Lower lobe of right lung (tissue), 2 donors: ENCODE measurements at regions not wholly inside any gene's neighbourhood (a gene's known extent, or its start where the extent isn't known, plus 50 kb on each side); places are given as distances from the start of the nearest gene placed in this dataset.
"Not testable (repeated sequence)": the region's sequence is repeated elsewhere in the genome, so short reads cannot be mapped to it uniquely, and the experiment has no call there.

ENCODE experiments used
- ATAC-seq, 2 donors: fragments of 200-7000 bp; cut with Tn5 transposase; one replicate each; pipeline ENCODE4 v1.9.1; 2020 to 2022; ENCODE audit warnings: mild to moderate bottlenecking in 2 of 2, moderate library complexity in 2 of 2
- DNase-seq: peaks from one replicate; pipeline ENCODE4 v3.0.0-alpha.2; 2020
- H3K27ac ChIP-seq: fragments of 200-600 bp; one replicate; pipeline ENCODE4 v1.8.0; 2022
- H3K27me3 ChIP-seq: fragments of 200-600 bp; one replicate; pipeline ENCODE4 v1.8.0; 2022; ENCODE audit warnings: low read depth
- H3K36me3 ChIP-seq: fragments of 200-600 bp; one replicate; pipeline ENCODE4 v1.8.0; 2022; ENCODE audit warnings: mild to moderate bottlenecking
- H3K4me1 ChIP-seq: fragments of 200-600 bp; one replicate; pipeline ENCODE4 v1.8.0; 2022
- H3K4me3 ChIP-seq: fragments of 200-600 bp; one replicate; pipeline ENCODE4 v1.8.0; 2022; ENCODE audit warnings: mild to moderate bottlenecking
- H3K9me3 ChIP-seq: fragments of 200-600 bp; one replicate; pipeline ENCODE4 v1.8.0; 2022
- CTCF ChIP-seq: fragments of 200-600 bp; IDR thresholded peaks from one replicate; pipeline ENCODE4 v1.8.0; 2022; ENCODE audit warnings: antibody characterized with exemption, mild to moderate bottlenecking
- intact Hi-C: fragments of 100-400 bp; cut with DNase I; formaldehyde crosslinking; loops from one replicate; pipeline ENCODE4 v1.11.0; 2022
- donor health status: DM: no; HTN: yes; CAD: no; lungs with severe emphysema.

- Histone ChIP-seq H3K36me3 (no peaks in the 10 kb centered on the region), H3K4me3 (no peak overlapping the region), H3K27ac (no peak overlapping the region), H3K9me3 (no peaks in the 10 kb centered on the region), H3K27me3 (no peaks in the 10 kb centered on the region), H3K4me1 (no peaks in the 10 kb centered on the region)
- no peak for ATAC-seq
- intact Hi-C loops: no loop called here
- TF ChIP-seq CTCF: no peak
- no peak for DNase-seq
Observed at GRCh38 chr5:145449794-145450193, 385.3 kb downstream of the PRELID2 start.

GRCh38 chr5:145446875-145447274 is 388.3 kb downstream of the PRELID2 start:
- H3K9me3 ChIP-seq, H3K4me3 ChIP-seq, intact Hi-C loops, ATAC-seq, H3K36me3 ChIP-seq, H3K27ac ChIP-seq, H3K4me1 ChIP-seq, H3K27me3 ChIP-seq, DNase-seq: not testable (repeated sequence)

- TF ChIP-seq CTCF: no peak
- DNase-seq: no peak
- intact Hi-C loops: no loop called here
Observed at GRCh38 chr5:145446412-145446811, 388.7 kb downstream of the PRELID2 start.

GRCh38 chr5:145445027-145445426 is 390.1 kb downstream of the PRELID2 start:
- Histone ChIP-seq H3K27me3 (no peaks in the 10 kb centered on the region), H3K36me3 (no peaks in the 10 kb centered on the region), H3K27ac (no peak overlapping the region), H3K9me3 (no peaks in the 10 kb centered on the region), H3K4me3 (no peak overlapping the region), H3K4me1 (no peaks in the 10 kb centered on the region)
- DNase-seq: no peak
- TF ChIP-seq CTCF: no peak
- no peak for ATAC-seq
- intact Hi-C loops: no loop called here

More at GRCh38 chr5:145446412-145446811, 388.7 kb downstream of the PRELID2 start:
- Histone ChIP-seq H3K27me3 (no peaks in the 10 kb centered on the region), H3K4me3 (no peak overlapping the region), H3K27ac (no peak overlapping the region), H3K4me1 (no peaks in the 10 kb centered on the region), H3K9me3 (no peaks in the 10 kb centered on the region), H3K36me3 (no peaks in the 10 kb centered on the region)
- no peak for ATAC-seq

- no peak for TF ChIP-seq CTCF
Observed at GRCh38 chr5:145443964-145444363, 391.2 kb downstream of the PRELID2 start.

GRCh38 chr5:145443366-145443765 is 391.8 kb downstream of the PRELID2 start:
- ATAC-seq (no peak), DNase-seq (no peak)
- no peaks in the 10 kb centered on the region for H3K36me3 ChIP-seq
- intact Hi-C loops: no loop called here
- H3K27ac ChIP-seq: no peak overlapping the region
- H3K4me1 ChIP-seq: no peaks in the 10 kb centered on the region
- H3K9me3 ChIP-seq: no peaks in the 10 kb centered on the region
- no peak for TF ChIP-seq CTCF
- no peak overlapping the region for H3K4me3 ChIP-seq
- no peaks in the 10 kb centered on the region for H3K27me3 ChIP-seq

More at GRCh38 chr5:145443964-145444363, 391.2 kb downstream of the PRELID2 start:
- Histone ChIP-seq H3K4me1 (no peaks in the 10 kb centered on the region), H3K27ac (no peak overlapping the region), H3K4me3 (no peak overlapping the region), H3K9me3 (no peaks in the 10 kb centered on the region), H3K27me3 (no peaks in the 10 kb centered on the region), H3K36me3 (no peaks in the 10 kb centered on the region)
- ATAC-seq: no peak
- DNase-seq: no peak
- intact Hi-C loops: no loop called here

GRCh38 chr5:145442661-145443060 is 392.5 kb downstream of the PRELID2 start:
- H3K4me3 ChIP-seq, H3K4me1 ChIP-seq, H3K27me3 ChIP-seq, intact Hi-C loops, H3K27ac ChIP-seq, H3K36me3 ChIP-seq, ATAC-seq, DNase-seq, H3K9me3 ChIP-seq: not testable (repeated sequence)
